SKM-1 treated with dmso at 0.1 percent for 144 hours (cell line): ENCODE measurements at regions not wholly inside any gene's neighbourhood (a gene's known extent, or its start where the extent isn't known, plus 50 kb on each side); places are given as distances from the start of the nearest gene placed in this dataset.
A peak's percentile ranks its signal among the peaks of the same experiment; 100 is the strongest.
"Not testable (repeated sequence)": the region's sequence is repeated elsewhere in the genome, so short reads cannot be mapped to it uniquely, and the experiment has no call there.

Source experiments
- DNase-seq: peaks from one replicate; lab custom pipeline; 2025; ENCODE audit not compliant: unreplicated experiment; lab: John Stamatoyannopoulos, UW

DNA sequence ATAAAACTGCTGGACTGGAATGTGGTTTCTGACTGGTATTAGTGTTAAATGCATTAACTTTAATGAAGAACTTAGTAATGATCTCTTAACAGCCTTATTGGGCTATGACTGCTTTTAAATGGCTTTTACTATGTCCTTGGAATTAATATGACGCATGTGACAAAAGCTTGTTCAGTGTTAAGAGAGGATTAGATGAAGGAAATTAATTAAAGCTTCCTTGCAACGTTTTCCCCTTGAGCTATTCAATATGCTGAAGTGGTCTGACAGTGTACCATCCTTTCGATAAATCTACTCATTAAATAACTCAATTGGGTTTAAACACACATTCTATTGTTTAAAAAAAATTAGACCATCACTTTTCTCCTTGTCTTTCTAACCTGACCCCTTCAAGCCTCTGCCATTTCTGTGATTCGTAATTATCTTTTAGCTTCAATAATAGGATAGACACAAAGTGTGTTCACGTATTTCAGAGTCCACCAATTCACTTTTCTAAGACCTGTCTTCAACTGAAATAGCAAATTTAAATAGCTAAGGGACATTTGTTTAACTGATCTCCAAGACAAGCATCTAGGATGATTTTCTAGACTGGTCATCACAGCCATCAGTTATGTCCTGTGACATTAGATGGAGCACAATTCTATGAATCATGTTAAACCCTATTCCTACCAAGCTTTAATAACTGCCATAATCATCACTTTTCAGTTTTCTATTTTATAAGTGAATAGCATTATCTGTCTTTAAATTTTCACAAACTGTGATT, 1258.0 kb upstream of the CDH9 start:
- no peak for DNase-seq

DNA sequence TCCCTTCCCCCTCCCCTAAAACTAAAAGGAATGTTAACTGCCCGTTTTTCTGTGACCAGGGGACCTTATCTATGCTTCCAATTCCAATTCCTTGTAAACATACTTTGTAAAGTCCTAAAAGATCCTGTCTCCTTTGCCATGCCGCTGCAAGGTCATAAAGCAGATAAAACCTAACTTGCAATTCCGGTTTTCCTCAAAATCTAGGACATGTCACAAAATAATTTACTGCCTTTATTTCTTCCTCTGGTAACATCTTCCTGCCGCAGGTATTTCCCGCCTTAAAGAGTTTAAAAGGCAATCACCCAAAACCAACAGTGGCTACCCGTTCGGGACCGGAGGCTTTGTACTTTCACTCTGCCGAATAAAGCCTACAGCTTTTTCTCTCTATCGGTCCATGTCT, 1248.6 kb upstream of the CDH9 start:
- not testable (repeated sequence) for DNase-seq

DNA sequence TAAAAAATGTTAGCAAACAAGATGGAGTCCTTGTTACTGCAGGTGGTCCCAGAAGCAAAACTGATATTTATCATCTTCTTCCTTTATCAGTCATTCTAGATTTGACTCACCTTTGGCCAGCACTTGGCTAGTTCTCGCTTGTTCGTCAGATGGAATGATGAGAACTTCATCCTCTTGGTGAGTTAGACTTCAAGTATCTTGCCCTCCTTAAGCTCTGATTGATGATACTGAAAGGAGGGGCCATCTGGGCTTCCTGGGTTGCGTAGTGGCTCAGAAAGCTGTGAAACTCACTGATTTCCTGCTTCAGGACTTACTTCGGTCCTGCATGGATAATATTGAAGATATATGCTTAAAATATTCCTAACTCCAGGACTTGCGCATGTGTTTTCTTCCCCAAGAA, 1248.2 kb upstream of the CDH9 start:
- DNase-seq, result no peak

DNA sequence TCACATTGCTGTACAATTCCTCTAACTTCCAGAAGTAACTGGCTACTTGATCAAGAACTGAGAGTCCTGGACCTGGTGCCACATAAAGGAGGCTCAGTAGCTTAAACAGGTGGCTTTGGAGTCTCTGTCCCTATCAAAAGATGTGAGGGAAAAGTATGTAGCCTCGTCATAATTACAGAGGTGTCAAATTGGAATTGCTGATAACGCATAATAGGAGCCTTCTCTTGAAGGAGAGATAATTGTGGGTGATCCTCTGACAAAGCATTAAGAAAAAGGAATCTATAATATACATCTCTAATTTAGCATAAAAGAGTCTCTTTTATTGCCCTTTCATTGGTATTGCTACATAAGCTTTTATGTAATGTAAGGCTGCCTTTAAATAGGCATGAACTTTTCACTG, 1246.4 kb upstream of the CDH9 start:
- no peak for DNase-seq

DNA sequence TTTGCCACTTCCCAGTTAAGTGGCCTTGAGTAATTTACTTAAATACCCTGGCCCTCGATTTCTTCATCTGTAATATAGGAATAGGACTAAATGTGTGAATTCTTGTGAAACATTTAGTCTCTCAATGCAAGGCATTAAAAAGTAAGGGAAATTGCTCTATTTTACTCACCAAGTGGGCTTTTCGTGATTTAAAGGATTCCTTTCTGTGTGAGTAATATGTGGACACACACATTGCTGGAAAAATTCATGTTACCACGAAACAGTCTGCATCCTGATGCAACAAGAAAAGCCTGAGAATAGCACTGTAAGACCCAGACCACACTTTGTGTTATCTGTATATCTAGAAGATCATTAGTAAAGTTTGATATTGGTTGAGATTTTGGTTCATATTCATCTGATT, 1243.0 kb upstream of the CDH9 start:
- no peak for DNase-seq

DNA sequence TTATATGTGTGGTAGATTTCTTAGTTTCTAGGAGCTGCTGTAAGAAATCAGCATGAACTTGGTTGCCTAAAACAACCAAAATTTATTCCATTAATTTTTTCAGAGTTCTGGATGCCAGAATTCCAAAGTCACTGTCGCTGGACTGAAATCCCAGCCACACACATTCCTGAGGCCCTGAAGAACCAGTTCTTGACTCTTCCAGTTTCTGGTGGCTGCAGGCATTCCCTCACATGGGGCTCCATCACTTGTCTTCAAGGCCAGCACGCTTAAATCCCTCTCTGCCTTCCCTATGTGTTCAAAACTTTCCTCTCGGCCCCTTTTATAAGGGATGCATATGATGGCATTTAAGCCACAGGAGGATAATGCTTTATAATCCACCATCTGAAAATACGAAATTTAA, 1237.5 kb upstream of the CDH9 start:
- no peak for DNase-seq

DNA sequence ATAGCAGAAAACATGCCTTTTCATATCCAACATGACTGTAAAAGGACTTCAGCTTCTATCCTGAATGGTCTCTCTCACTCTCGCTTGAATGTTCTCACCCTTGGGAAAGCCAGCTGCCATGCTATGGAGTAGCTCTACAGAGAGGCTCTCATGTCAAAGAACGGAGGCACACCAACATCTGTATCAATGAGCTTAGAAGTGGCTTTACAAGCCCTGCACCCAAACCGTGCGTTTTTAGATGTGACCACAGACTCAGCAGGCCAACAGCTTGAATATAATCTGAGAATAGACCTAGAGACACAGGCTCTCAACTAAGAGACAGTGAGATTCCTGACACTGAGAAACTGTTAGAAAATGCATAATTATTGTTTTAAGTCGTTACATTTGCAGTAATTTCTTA, 1231.6 kb upstream of the CDH9 start:
- no peak for DNase-seq

DNA sequence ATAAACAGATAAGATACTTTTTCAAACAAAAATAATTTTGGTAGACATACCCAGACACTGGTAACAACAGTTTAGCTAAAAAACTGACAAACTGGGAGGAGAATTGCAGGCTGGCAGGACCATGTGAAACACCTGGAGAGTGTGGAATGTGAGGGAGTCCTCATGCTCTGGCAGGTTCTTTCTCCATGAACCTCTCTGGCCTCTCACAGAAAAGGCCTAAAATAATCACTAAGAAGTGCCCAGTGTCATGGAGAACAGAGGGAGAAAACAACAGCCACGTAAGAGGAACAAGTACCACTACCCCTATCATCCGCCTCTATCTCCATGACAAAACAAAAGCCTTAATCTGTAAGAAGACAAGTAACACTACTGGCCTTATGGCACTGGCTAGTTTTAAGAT, 1227.5 kb upstream of the CDH9 start:
- DNase-seq, result no peak

DNA sequence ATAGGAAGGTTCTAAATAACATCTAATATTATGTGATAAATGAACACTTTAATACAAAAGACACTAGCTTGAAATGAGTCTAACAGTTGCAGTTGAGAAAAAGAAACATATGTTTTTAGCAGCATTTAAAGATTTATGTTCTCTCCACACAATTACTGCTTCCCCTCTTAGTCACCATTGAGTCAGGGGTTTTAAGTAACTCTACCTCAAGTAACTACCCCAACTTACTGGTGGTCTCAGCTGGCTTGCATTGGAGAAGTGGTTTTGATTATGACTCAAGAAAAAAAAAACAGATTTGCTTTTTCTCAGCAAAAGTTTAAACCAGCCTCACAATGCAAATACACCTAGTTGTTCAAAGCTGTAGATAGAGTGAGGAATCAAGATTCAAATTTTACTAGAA, 1216.5 kb upstream of the CDH9 start:
- no peak for DNase-seq

DNA sequence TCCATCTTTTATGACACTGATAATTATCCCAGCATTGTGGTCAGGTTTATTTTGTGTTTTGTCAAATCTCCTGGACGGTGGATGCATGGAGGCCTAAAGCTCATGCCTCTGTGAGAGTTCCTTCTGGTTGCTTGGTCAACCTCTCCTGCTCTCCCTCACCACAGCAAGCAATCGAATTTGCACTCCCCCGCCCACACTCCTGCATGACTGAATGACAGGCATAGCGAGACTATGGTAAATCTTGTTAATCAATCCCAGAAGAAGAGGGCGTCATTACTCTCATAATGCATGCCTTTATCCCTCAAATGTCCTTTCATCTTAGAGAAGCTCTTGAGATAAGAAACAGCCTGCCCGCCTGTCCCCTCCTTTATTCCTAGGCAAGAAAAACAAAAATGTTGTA, 1215.0 kb upstream of the CDH9 start:
- DNase-seq, result no peak

DNA sequence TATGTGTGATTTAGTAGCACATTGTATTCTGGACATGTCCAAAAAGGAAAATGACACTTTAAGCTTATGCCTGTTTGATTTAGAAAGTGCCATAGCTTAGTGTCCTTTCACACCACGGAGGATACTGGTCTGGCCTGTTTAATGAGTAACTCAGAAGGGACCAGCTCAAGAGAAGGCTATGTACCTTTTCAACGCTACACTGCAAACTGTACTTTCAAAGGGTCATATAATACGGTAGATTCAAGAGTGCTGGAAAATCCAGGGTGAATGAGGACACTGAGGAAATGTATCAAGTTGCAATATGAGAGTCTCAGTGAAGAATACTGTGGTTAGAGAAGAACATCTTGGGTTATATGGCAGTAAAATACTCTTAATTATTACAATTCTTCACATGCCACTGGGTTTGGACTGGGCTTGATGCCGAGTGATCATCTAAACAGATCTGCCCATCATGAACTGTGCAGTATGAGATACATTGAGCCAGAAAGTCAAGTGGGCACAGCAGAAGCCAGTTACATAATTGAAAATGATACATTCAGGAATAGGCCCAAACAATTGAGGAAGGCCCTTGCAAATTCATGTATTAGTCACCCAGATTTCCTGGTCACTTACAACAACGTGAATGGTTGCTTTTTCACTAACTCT, 1211.5 kb upstream of the CDH9 start:
- no peak for DNase-seq

DNA sequence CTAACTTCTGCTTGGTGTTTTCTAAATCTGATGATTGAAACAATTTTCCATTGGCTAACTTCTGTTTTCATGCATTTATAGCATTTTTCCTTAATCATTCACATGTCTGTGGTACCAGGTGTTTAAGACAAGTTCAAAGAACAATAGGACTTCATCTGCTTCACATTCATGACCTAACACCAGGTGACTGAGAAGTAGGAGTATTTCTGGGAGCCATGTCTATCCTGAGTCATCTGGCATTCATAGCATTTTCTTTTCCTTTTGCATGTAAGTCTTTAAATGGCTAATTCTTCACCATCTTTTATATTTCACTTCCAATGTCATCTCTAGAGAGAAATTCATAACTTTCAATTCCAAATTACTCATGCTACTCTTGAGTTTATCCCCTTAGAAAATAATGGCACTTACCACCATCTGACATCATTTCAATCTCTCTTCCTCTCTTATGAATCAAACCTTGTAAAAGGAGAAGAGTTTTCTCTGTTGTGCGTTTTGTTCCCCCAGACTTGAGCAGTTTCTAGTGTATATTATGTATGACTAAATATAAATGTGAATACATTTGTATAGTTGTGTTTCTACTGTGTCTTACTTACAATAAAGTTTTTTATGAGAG, 1196.1 kb upstream of the CDH9 start:
- no peak for DNase-seq

DNA sequence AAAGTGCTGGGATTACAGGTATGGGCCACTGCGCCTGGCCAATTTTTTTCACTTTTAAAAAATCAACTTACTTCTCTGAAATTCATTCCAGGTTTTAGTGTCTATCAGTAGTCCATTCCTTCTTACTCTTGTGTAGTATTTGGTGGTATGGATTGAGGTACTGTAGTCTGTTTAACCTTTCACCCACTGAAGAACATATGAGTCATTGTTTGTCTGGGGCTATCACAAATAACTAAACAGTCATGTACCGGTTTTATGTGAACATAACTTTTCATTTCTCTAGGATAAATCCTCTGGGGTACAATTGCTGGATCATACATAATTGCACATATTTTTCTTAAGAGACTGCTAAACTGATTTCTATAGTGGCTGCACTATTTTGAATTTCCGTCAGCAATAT, 1188.0 kb upstream of the CDH9 start:
- DNase-seq, result no peak

DNA sequence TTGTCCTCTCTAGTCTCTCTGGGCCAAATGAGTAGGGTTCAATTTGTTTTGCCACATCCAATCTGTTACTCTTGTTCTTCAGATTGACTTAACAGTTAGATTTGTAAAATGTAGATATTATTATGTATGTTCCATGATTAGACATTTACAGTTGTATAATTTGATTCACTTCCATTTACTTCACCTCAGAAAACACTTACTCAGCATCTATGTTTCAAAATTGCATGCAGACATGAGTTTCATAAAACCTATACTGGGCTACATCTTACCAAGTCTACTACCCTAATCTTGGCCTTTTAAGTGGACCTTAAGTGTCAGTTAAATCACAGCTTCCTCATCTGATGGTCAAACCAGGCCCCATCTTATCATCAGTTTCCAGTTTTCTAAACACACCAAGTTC, 1181.2 kb upstream of the CDH9 start:
- no peak for DNase-seq

DNA sequence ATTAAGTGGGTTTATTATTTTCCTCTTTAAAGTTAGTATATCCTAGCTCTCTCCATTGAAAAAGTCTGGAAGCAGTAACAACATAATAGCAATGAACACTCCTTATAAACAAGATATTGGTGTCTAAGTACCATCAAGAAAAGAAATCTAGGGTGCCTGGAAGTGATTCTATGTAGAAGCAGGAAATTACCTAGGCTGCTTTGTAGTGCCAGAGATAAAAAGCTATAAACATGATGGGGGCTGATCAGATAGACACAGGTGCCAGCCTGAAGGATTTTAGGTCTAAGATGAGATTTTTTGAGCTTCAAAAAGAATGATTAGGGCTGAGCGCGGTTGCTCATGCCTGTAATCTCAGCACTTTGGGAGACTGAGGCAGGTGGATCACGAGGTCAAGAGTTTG, 1179.3 kb upstream of the CDH9 start:
- no peak for DNase-seq

DNA sequence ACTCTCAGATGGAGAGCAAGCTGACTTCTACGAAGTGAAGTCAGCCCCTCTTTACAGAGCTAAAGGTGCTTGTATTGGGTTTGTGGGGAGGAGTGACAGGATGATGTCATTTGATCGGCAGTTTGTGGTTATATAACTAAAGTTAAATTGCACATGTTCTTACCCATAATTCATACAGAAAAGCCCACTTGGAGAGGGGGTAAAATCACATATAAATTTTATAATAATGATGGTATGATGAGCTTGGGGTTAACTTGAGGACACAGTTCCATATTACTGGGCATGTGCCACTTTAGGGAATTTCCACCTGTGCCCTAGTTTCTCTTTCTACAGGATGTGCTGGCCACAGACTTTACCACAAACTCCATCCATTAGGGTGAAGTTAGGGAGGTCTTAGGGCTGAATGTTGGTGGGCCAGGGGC, 1178.6 kb upstream of the CDH9 start:
- no peak for DNase-seq

DNA sequence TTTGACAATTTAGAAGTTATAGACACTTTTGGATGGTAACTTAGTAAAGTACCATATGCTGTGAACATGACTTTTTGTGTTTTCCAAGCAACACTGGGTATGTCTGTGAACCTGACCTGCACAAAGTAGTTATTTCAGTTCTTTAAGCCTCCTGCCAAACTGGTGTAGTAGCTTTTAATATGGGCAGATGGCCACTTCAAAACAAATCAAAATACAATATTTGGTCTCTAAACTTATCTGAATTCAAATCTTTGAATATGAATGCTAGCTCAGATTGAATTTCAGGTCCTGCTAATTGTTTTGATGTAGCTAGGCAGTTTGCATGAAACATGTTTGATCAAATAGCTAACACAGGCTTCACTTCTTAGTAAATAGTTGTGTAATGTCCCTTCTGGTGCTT, 1176.7 kb upstream of the CDH9 start:
- DNase-seq, result no peak

DNA sequence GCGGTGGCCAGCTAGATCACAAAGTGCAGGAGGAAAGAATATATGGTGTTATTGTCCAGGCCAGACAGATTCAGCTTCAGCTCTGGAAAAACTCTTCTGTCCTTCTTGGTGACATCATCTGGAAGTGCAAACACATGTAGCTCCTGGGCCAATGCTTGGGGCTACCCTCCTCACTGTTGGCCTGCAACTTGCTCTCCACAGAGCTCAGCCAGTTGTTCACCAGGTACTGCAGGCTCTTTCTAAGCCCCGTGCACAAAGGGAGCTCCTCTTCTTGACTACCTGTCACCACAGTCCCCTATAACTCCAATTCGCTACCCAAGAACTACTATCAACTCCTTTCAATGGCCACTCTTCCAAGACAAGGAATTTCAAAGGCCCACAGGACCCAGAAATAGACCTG, 1175.9 kb upstream of the CDH9 start:
- DNase-seq, result no peak

DNA sequence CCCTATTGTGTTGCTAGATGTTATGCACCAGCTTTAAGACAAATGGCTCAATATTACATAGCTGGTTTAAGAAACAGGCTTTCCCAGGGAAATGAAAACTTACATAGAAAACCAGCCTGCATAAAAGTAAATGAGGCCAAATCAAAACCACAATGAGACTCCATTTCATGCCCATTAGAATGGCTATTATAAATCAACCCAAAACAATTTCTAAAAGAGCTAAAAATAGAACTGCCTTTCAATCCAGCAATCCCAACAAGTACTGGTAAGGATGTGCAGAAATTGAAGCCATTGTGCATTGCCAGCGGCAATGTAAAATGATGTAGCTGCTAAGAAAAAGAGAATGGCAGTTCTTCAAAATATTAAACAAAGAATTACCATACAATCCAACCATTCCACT, 1170.0 kb upstream of the CDH9 start:
- DNase-seq, result no peak

DNA sequence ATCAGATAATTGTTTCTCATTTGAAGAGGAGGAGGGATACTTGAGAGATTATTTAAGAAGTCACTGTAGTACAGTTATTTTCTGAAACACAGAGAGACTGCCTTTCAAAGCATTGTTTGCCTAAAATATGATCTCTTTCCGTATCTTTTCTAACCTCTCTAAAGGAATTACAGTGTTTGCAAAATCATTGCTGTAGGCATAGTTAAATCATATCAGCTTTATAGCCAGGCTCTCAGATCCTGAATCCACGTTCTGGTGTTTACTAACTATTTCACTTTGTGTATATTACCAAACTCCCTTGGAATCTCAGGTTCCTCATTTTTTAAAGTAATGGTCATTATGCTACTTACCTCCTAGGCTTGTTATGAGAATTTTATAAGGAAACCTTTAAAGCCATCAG, 1151.6 kb upstream of the CDH9 start:
- no peak for DNase-seq

DNA sequence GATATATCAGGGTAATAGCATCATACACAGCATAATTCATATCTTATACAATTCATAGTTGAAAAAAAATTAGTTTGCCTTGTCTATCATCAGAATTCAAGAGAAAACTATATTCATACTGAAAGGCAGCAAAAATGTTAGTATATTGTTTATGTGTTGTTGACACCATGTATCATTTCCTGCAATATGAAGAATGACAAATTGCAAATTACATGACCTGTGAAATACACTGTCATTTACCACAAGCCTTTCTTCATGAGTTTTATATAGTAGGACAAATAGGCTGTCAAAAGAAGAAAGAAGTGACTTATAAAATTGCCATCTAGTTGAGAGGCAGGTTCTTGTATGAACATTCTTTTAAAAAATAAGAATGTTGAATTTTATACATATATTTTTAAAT, 1136.3 kb upstream of the CDH9 start:
- DNase-seq, result no peak

DNA sequence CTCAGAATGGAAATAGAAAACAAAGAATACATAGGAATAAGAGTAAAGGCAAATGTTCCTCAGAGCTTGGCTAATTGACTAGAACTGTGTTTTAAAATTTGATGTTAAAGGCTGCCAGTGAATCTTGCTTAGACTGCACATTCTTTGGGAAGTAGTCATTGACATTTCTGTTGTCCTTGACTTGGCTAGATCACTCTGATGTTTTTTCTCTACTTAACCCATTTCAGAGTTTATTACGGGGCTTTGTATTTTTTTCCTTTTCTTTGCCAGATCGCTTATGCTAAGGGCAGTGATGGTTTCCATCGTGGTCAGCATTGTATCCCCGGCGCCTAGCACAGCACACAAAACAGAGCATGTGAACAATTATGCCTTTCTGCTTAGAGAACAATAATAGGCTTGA, 1126.7 kb upstream of the CDH9 start:
- DNase-seq, result no peak

DNA sequence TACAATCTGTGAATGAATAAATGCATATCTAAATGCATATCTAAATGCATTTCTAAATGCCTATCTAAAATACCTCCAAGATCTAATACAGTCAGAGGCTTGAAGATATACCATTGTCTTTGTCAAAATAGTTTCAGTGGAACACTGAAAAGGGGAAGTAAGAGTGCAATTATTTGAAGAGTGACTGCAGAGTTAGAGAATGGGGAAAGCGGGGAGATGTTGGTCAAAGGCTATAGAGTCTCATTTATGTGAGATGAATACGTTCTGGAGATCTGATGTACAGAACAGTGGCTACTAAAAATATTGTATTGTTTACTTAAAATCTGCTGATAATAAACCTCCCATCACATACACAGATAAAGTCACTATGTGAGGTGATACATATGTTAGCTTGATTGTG, 1126.2 kb upstream of the CDH9 start:
- DNase-seq, result peak; percentile 26
